H1 (cell line): ENCODE measurements at regions not wholly inside any gene's neighbourhood (a gene's known extent, or its start where the extent isn't known, plus 50 kb on each side); places are given as distances from the start of the nearest gene placed in this dataset.

Experiments
- CTCF ChIA-PET: fragments of 300-600 bp; sonication (Branson Sonifier 250); formaldehyde crosslinking; loops from one replicate; lab custom pipeline; 2021; ENCODE audit not compliant: partially characterized antibody; lab: Charles Lee
- POLR2A ChIA-PET: fragments of 300-600 bp; sonication (Branson Sonifier 250); formaldehyde crosslinking; loops from one replicate; lab custom pipeline; 2021; ENCODE audit warnings: inconsistent platforms; ENCODE audit not compliant: partially characterized antibody; lab: Charles Lee
- DNase-seq, 2 experiments: peaks; one replicate each; pipeline versions ENCODE4 v3.0.0 to v3.0.0-alpha.2; 2010 to 2022; ENCODE audit warnings: low spot score in 2 of 2, low read depth in 1 of 2, mixed read lengths in 1 of 2
- FAIRE-seq: peaks from 2 replicates; lab custom pipeline; 2011; peaks lifted over from hg19 to GRCh38; lab: Jason Lieb, UNC
- H2AFZ ChIP-seq: 2 replicates; pipeline ENCODE4 v1.8.1; 2012; ENCODE audit warnings: low read length, inconsistent platforms
- H2AK5ac ChIP-seq: 2 replicates; pipeline ENCODE4 v1.6.1; 2013; ENCODE audit warnings: low read depth, low read length
- H2BK120ac ChIP-seq: replicated peaks from 2 replicates; pipeline ENCODE3; 2013; ENCODE audit warnings: low read depth, low read length, inconsistent platforms
- H2BK12ac ChIP-seq: 2 replicates; pipeline ENCODE4 v1.6.1; 2013; ENCODE audit warnings: low read depth, low read length
- H2BK15ac ChIP-seq: 2 replicates; pipeline ENCODE4 v1.6.1; 2013; ENCODE audit warnings: low read length
- H2BK20ac ChIP-seq: 2 replicates; pipeline ENCODE4 v1.6.1; 2013; ENCODE audit warnings: low read length
- H2BK5ac ChIP-seq: 2 replicates; pipeline ENCODE4 v1.6.1; 2013; ENCODE audit warnings: low read depth, low read length
- H3K14ac ChIP-seq: 2 replicates; pipeline ENCODE4 v1.6.1; 2013; ENCODE audit warnings: inconsistent platforms; ENCODE audit not compliant: insufficient read length
- H3K18ac ChIP-seq: 2 replicates; pipeline ENCODE4 v1.6.1; 2013; ENCODE audit warnings: low read length; ENCODE audit errors: extremely low read depth
- H3K23ac ChIP-seq: 2 replicates; pipeline ENCODE4 v1.6.1; 2013; ENCODE audit warnings: inconsistent platforms; ENCODE audit not compliant: insufficient read length
- H3K23me2 ChIP-seq: 2 replicates; pipeline ENCODE4 v1.6.1; 2013; ENCODE audit warnings: low read depth, low read length
- H3K27ac ChIP-seq: 2 replicates; pipeline ENCODE4 v1.6.1; 2011; ENCODE audit warnings: low read depth, low read length, inconsistent platforms
- H3K27me3 ChIP-seq, 4 experiments: replicated peaks in 1 of 4; 1 replicate in 1 of 4; 2 replicates in 3 of 4; pipeline versions ENCODE4 v1.6.1 to v1.8.1; 2011 to 2013; ENCODE audit warnings: low read length in 3 of 4, mild to moderate bottlenecking in 3 of 4, inconsistent platforms in 2 of 4, mixed read lengths in 2 of 4, moderate library complexity in 1 of 4; ENCODE audit not compliant: control insufficient read depth in 3 of 4, insufficient read depth in 3 of 4; ENCODE audit errors: extremely low read depth in 1 of 4
- H3K36me3 ChIP-seq, 4 experiments: 2 replicates each; pipeline versions ENCODE4 v1.6.1 to v1.8.1; 2011 to 2013; ENCODE audit warnings: mild to moderate bottlenecking in 4 of 4, low read length in 3 of 4, moderate library complexity in 2 of 4, control low read depth in 1 of 4, inconsistent platforms in 1 of 4; ENCODE audit not compliant: insufficient read depth in 4 of 4, control insufficient read depth in 2 of 4
- H3K4ac ChIP-seq: replicated peaks from 2 replicates; pipeline ENCODE3; 2013; ENCODE audit warnings: low read length, low read depth, mixed read lengths, inconsistent platforms; ENCODE audit not compliant: insufficient read length
- H3K4me1 ChIP-seq, 4 experiments: replicated peaks in 1 of 4; 1 replicate in 1 of 4; 2 replicates in 3 of 4; pipeline versions ENCODE4 v1.6.1 to v1.8.1; 2011 to 2013; ENCODE audit warnings: low read length in 3 of 4, inconsistent platforms in 2 of 4, mixed read lengths in 1 of 4; ENCODE audit not compliant: insufficient read depth in 4 of 4, control insufficient read depth in 3 of 4
- H3K4me2 ChIP-seq, 2 experiments: 2 replicates each; pipeline versions ENCODE4 v1.6.1 to v1.8.1; 2011 to 2013; ENCODE audit warnings: low read depth in 2 of 2, low read length in 2 of 2, control low read depth in 1 of 2, inconsistent platforms in 1 of 2, mild to moderate bottlenecking in 1 of 2; ENCODE audit not compliant: insufficient read depth in 1 of 2
- H3K4me3 ChIP-seq, 4 experiments: fragments of 200-600, 300-600 bp in 1 of 4; sonication (generic), shearing (Covaris generic), sonication (Bioruptor Twin) in 1 of 4; 2 replicates each; pipeline versions ENCODE4 v1.5.1 to v1.8.1; 2011 to 2016; ENCODE audit warnings: low read length in 4 of 4, low read depth in 3 of 4, control low read depth in 2 of 4, inconsistent platforms in 2 of 4, mild to moderate bottlenecking in 2 of 4, mixed read lengths in 1 of 4, moderate library complexity in 1 of 4; ENCODE audit not compliant: insufficient read depth in 2 of 4; ENCODE audit errors: extremely low read depth in 1 of 4
- H3K56ac ChIP-seq: replicated peaks from 2 replicates; pipeline ENCODE3; 2013; ENCODE audit warnings: low read depth, mild to moderate bottlenecking, mixed read lengths, low read length, inconsistent platforms; ENCODE audit not compliant: insufficient read length
- H3K79me1 ChIP-seq: 2 replicates; pipeline ENCODE4 v1.6.1; 2013; ENCODE audit warnings: low read depth, low read length, control low read depth
- H3K79me2 ChIP-seq, 2 experiments: 2 replicates each; pipeline versions ENCODE4 v1.6.1 to v1.8.1; 2012 to 2013; ENCODE audit warnings: low read length in 2 of 2, mild to moderate bottlenecking in 2 of 2, inconsistent platforms in 1 of 2; ENCODE audit not compliant: insufficient read depth in 2 of 2, control insufficient read depth in 1 of 2
- H3K9ac ChIP-seq, 4 experiments: replicated peaks in 1 of 4; 1 replicate in 1 of 4; 2 replicates in 3 of 4; pipeline versions ENCODE4 v1.6.1 to v1.8.1; 2011 to 2013; ENCODE audit warnings: low read depth in 3 of 4, low read length in 3 of 4, control low read depth in 2 of 4, mild to moderate bottlenecking in 2 of 4, moderate library complexity in 2 of 4, inconsistent platforms in 1 of 4; ENCODE audit errors: extremely low read depth in 1 of 4
- H3K9me3 ChIP-seq, 2 experiments: 2 replicates each; pipeline versions ENCODE4 v1.6.1 to v1.8.1; 2012 to 2013; ENCODE audit warnings: mild to moderate bottlenecking in 2 of 2, moderate library complexity in 2 of 2, control low read depth in 1 of 2, inconsistent platforms in 1 of 2, low read depth in 1 of 2, low read length in 1 of 2, mixed read lengths in 1 of 2; ENCODE audit not compliant: insufficient read depth in 2 of 2
- H4K20me1 ChIP-seq, 2 experiments: replicated peaks in 1 of 2; 2 replicates each; pipeline versions ENCODE3 to v1.8.1; 2011 to 2013; ENCODE audit warnings: inconsistent platforms in 2 of 2, low read length in 2 of 2, mild to moderate bottlenecking in 1 of 2; ENCODE audit not compliant: insufficient read depth in 2 of 2, control insufficient read depth in 1 of 2
- H4K5ac ChIP-seq: 2 replicates; pipeline ENCODE4 v1.6.1; 2013; ENCODE audit warnings: low read length, low read depth, mixed read lengths, inconsistent platforms; ENCODE audit not compliant: insufficient read length
- H4K8ac ChIP-seq: 2 replicates; pipeline ENCODE4 v1.8.0; 2013; ENCODE audit warnings: mild to moderate bottlenecking, moderate library complexity, low read length, inconsistent platforms; ENCODE audit not compliant: insufficient read depth; ENCODE audit errors: extremely low read depth
- H4K91ac ChIP-seq: replicated peaks from 2 replicates; pipeline ENCODE3; 2013; ENCODE audit warnings: low read length, mixed read lengths, inconsistent platforms; ENCODE audit not compliant: insufficient read length
- ATF2 ChIP-seq: IDR thresholded peaks from 2 replicates; pipeline ENCODE4 v1.6.1; 2012; ENCODE audit warnings: low read length, inconsistent platforms
- ATF3 ChIP-seq: IDR thresholded peaks from 2 replicates; pipeline ENCODE4 v1.6.1; 2011; ENCODE audit warnings: low read depth, mild to moderate bottlenecking, low read length; ENCODE audit not compliant: insufficient read depth
- CBX8 ChIP-seq: fragments of 300-800, 300-1000 bp; sonication (generic); IDR thresholded peaks from 2 replicates; pipeline ENCODE4 v1.7.1; 2016; ENCODE audit warnings: low read depth, low read length, borderline replicate concordance
- KDM1A ChIP-seq: fragments of 200-600, 300-600 bp; sonication (generic); IDR thresholded peaks from 2 replicates; pipeline ENCODE4 v1.7.1; 2016; ENCODE audit warnings: mild to moderate bottlenecking, low read length, borderline replicate concordance
- KDM5A ChIP-seq: fragments of 200-600 bp; IDR thresholded peaks from 2 replicates; pipeline ENCODE4 v1.7.1; 2012; ENCODE audit warnings: mild to moderate bottlenecking, low read length, inconsistent platforms, mixed read lengths
- MAX ChIP-seq: IDR thresholded peaks from 2 replicates; pipeline ENCODE4 v1.6.1; 2012; ENCODE audit warnings: inconsistent platforms
- RAD21 ChIP-seq, 2 experiments: IDR thresholded peaks in 1 of 2; conservative IDR thresholded peaks in 1 of 2; 2 replicates each; pipeline ENCODE4 v1.6.1; 2011; ENCODE audit warnings: low read depth in 2 of 2, low read length in 2 of 2, improper control_type of control experiment in 1 of 2, inconsistent platforms in 1 of 2, mild to moderate bottlenecking in 1 of 2, moderate library complexity in 1 of 2
- RFX5 ChIP-seq: IDR thresholded peaks from 2 replicates; pipeline ENCODE4 v1.6.1; 2011; ENCODE audit warnings: low read depth, low read length, improper control_type of control experiment, borderline replicate concordance
- SAP30 ChIP-seq: fragments of 300-600 bp; sonication (generic); IDR thresholded peaks from 2 replicates; pipeline ENCODE4 v1.7.1; 2012; ENCODE audit warnings: low read length, moderate library complexity, mild to moderate bottlenecking, inconsistent platforms; ENCODE audit not compliant: insufficient read depth, insufficient replicate concordance
- SP2 ChIP-seq: IDR thresholded peaks from 2 replicates; pipeline ENCODE4 v1.6.1; 2012; ENCODE audit warnings: mild to moderate bottlenecking, low read length, inconsistent platforms
- SP4 ChIP-seq: IDR thresholded peaks from 2 replicates; pipeline ENCODE4 v1.6.1; 2012; ENCODE audit warnings: low read length, inconsistent platforms
- SRF ChIP-seq: IDR thresholded peaks from 2 replicates; pipeline ENCODE4 v1.6.1; 2011; ENCODE audit warnings: mild to moderate bottlenecking, low read depth, low read length, moderate library complexity
- WGBS, 2 experiments: shearing (Covaris generic) in 1 of 2; methylation state at CpG; one replicate each; pipeline versions ENCODE4 v1.1.6 to v1.1.7; 2013 to 2015; ENCODE audit warnings: low lambda C conversion rate in 2 of 2, mixed read lengths in 2 of 2, inconsistent platforms in 1 of 2, low coverage in 1 of 2, missing lambda C conversion rate in 1 of 2; ENCODE audit not compliant: insufficient replicate concordance in 2 of 2, insufficient coverage in 1 of 2, insufficient read length in 1 of 2; ENCODE audit errors: extremely low coverage in 1 of 2, missing lambda C conversion rate in 1 of 2; 5-methylcytosine and 5-hydroxymethylcytosine counted together

DNA sequence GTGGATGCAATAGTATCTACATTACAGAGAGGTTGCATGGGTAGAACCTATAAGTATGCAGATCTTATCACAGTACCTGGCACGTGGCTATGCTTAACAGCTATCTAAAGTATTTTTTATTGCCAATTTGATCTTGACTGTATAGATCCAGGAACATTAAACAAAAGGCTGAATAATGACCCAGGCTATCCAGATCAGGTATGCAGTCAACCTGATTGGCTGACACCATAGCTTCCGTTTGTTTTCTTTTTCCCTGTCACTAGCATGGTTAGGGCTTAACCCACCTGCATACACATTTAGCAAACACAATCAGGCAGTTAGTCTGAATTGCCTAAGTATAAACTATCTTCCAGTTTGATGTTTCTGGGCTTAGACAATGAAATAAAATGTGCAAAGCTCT lies 264.9 kb upstream of the PLXNA2 start:
- Histone ChIP-seq H3K4ac (no peak overlapping the region), H2BK12ac (no peak overlapping the region), H2BK5ac (no peak overlapping the region), H3K79me1 (no peaks in the 10 kb centered on the region), H3K27ac (no peak overlapping the region), H3K79me2 (no peaks in the 10 kb centered on the region), H3K4me2 (no peak overlapping the region), H2BK20ac (no peak overlapping the region), H3K36me3 (no peaks in the 10 kb centered on the region), H2AFZ (no peak overlapping the region), H2BK15ac (no peak overlapping the region), H4K5ac (no peak overlapping the region), H3K18ac (no peak overlapping the region), H4K8ac (no peak overlapping the region), H4K20me1 (no peaks in the 10 kb centered on the region), H3K14ac (no peak overlapping the region), H3K56ac (no peak overlapping the region), H4K91ac (no peak overlapping the region), H2AK5ac (no peak overlapping the region), H3K4me3 (no peak overlapping the region), H3K27me3 (no peaks in the 10 kb centered on the region), H2BK120ac (no peak overlapping the region), H3K23me2 (no peaks in the 10 kb centered on the region), H3K4me1 (no peaks in the 10 kb centered on the region), H3K23ac (no peak overlapping the region), H3K9ac (no peak overlapping the region), H3K9me3 (no peaks in the 10 kb centered on the region)
- 85% methylated on average over 2 of the region's 2 CpGs; no CpG with 5 or more reads in 1 of the 2 experiments for WGBS, 2 experiments
- CTCF ChIA-PET: interaction anchor here (1.1 to 1.5 kb wide), 4 partner anchors 14 to 39 kb away, joined by 3 to 5 read pairs (median 3); no protein-coding TSS in a partner anchor
- POLR2A ChIA-PET: no interaction called here
- DNase-seq: no peak
- FAIRE-seq: no peak
- TF ChIP-seq RFX5 (no peak), KDM1A (no peak), SAP30 (no peak), ATF3 (no peak), MAX (no peak), SP4 (no peak), SRF (no peak), ATF2 (no peak), SP2 (no peak), RAD21 (IDR thresholded peaks at IDR 0.05 in 1 of 2, conservative IDR thresholded peaks at IDR 0.05 in 1 of 2; ENCODE audit: low read depth in 2 of 2, low read length in 2 of 2) (no peak), CBX8 (no peak), KDM5A (no peak)
